GM23338 (cell line): ENCODE measurements at regions not wholly inside any gene's neighbourhood (a gene's known extent, or its start where the extent isn't known, plus 50 kb on each side); places are given as distances from the start of the nearest gene placed in this dataset.
"Not testable (repeated sequence)": the region's sequence is repeated elsewhere in the genome, so short reads cannot be mapped to it uniquely, and the experiment has no call there.

Experiments
- CREB1 ChIP-seq: fragments of 250-450 bp; sonication (Bioruptor Pico); IDR thresholded peaks from 2 replicates; pipeline ENCODE4 v1.5.0; 2020; ENCODE audit warnings: low read depth, mild to moderate bottlenecking, moderate library complexity
- CTCF ChIP-seq, 2 experiments: fragments of 200-600 bp in 1 of 2; sonication (generic) in 1 of 2; conservative IDR thresholded peaks; 2 replicates each; pipeline versions ENCODE4 v1.5.1 to v1.6.1; 2016 to 2017; ENCODE audit warnings: antibody characterized with exemption in 2 of 2, low read depth in 2 of 2, mild to moderate bottlenecking in 2 of 2, moderate library complexity in 1 of 2
- EZH2 ChIP-seq: fragments of 200-600 bp; sonication (generic); IDR thresholded peaks from one replicate; pipeline ENCODE4 v1.8.0; 2017; ENCODE audit warnings: antibody characterized with exemption, mild to moderate bottlenecking, low read depth; ENCODE audit not compliant: unreplicated experiment
- EZH2phosphoT487 ChIP-seq: fragments of 200-600 bp; sonication (generic); IDR thresholded peaks from one replicate; pipeline ENCODE4 v1.8.1; 2018; ENCODE audit warnings: antibody characterized with exemption; ENCODE audit not compliant: unreplicated experiment
- POLR2AphosphoS5 ChIP-seq: IDR thresholded peaks from 2 replicates; pipeline ENCODE4 v1.6.1; 2016; ENCODE audit warnings: antibody characterized with exemption, low read depth
- TF ChIP-seq, protein P1 (sequence below): IDR thresholded peaks from one replicate; pipeline ENCODE4 v1.6.1; 2018; ENCODE audit warnings: antibody characterized with exemption; ENCODE audit not compliant: unreplicated experiment

DNA sequence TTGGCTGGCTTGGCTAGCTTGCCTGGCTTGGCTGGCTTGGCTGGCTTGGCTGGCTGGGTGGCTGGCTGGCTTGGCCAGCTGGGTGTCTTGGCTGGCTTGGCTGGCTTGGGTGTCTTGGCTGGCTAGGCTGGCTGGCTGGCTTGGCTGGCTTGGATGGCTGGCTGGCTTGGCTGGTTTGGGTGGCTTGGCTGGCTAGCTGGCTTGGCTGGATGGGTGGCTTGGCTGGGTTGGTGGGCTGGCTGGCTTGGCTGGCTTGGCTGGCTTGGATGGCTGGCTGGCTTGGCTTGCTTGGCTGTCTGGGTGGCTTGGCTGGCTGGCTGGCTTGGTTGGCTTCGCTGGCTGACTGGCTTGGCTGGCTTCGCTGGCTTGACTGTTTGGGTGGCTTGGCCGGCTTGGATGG, 440.3 kb downstream of the GOLGA6L6 start:
- TF ChIP-seq CTCF (conservative IDR thresholded peaks at IDR 0.05; ENCODE audit: low read depth in 2 of 2); EZH2; POLR2AphosphoS5; EZH2phosphoT487; CREB1 (CRISPR knock-in tag): not testable (repeated sequence)
- TF ChIP-seq, protein P1, sequence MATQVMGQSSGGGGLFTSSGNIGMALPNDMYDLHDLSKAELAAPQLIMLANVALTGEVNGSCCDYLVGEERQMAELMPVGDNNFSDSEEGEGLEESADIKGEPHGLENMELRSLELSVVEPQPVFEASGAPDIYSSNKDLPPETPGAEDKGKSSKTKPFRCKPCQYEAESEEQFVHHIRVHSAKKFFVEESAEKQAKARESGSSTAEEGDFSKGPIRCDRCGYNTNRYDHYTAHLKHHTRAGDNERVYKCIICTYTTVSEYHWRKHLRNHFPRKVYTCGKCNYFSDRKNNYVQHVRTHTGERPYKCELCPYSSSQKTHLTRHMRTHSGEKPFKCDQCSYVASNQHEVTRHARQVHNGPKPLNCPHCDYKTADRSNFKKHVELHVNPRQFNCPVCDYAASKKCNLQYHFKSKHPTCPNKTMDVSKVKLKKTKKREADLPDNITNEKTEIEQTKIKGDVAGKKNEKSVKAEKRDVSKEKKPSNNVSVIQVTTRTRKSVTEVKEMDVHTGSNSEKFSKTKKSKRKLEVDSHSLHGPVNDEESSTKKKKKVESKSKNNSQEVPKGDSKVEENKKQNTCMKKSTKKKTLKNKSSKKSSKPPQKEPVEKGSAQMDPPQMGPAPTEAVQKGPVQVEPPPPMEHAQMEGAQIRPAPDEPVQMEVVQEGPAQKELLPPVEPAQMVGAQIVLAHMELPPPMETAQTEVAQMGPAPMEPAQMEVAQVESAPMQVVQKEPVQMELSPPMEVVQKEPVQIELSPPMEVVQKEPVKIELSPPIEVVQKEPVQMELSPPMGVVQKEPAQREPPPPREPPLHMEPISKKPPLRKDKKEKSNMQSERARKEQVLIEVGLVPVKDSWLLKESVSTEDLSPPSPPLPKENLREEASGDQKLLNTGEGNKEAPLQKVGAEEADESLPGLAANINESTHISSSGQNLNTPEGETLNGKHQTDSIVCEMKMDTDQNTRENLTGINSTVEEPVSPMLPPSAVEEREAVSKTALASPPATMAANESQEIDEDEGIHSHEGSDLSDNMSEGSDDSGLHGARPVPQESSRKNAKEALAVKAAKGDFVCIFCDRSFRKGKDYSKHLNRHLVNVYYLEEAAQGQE, result not testable (repeated sequence)
